H1 (cell line): ENCODE measurements at regions not wholly inside any gene's neighbourhood (a gene's known extent, or its start where the extent isn't known, plus 50 kb on each side); places are given as distances from the start of the nearest gene placed in this dataset.

Experiments
- CBX5 ChIP-seq: fragments of 300-800, 300-1000 bp; sonication (generic); IDR thresholded peaks from 2 replicates; pipeline ENCODE4 v1.7.1; 2016; ENCODE audit warnings: antibody characterized with exemption, low read length, low read depth
- FOSL1 ChIP-seq: IDR thresholded peaks from 2 replicates; pipeline ENCODE4 v1.6.1; 2011; ENCODE audit warnings: mild to moderate bottlenecking, low read depth, low read length, moderate library complexity; ENCODE audit not compliant: insufficient read depth
- PHF8 ChIP-seq: fragments of 200-600 bp; sonication (generic); conservative IDR thresholded peaks from 2 replicates; pipeline ENCODE4 v1.7.1; 2012; ENCODE audit warnings: low read depth, mild to moderate bottlenecking, inconsistent platforms, low read length, moderate library complexity
- POU5F1 ChIP-seq: IDR thresholded peaks from 2 replicates; pipeline ENCODE4 v1.6.1; 2011; ENCODE audit warnings: low read depth, mild to moderate bottlenecking, low read length, moderate library complexity
- RAD21 ChIP-seq, 2 experiments: IDR thresholded peaks in 1 of 2; conservative IDR thresholded peaks in 1 of 2; 2 replicates each; pipeline ENCODE4 v1.6.1; 2011; ENCODE audit warnings: low read depth in 2 of 2, low read length in 2 of 2, improper control_type of control experiment in 1 of 2, inconsistent platforms in 1 of 2, mild to moderate bottlenecking in 1 of 2, moderate library complexity in 1 of 2
- SP1 ChIP-seq: IDR thresholded peaks from 2 replicates; pipeline ENCODE4 v1.6.1; 2011; ENCODE audit warnings: low read depth, low read length
- TCF12 ChIP-seq: IDR thresholded peaks from 2 replicates; pipeline ENCODE4 v1.6.1; 2011; ENCODE audit warnings: low read depth, mild to moderate bottlenecking, low read length
- TF ChIP-seq, protein P1 (sequence below), 3 experiments: IDR thresholded peaks; 1 replicate in 2 of 3; 2 replicates in 1 of 3; pipeline versions ENCODE4 v1.5.1 to v1.6.1; 2011; ENCODE audit warnings: low read length in 3 of 3, mild to moderate bottlenecking in 3 of 3, inconsistent platforms in 2 of 3, low read depth in 1 of 3, moderate library complexity in 1 of 3; ENCODE audit not compliant: insufficient read depth in 1 of 3; ENCODE audit errors: control extremely low read depth in 1 of 3
- TF ChIP-seq, protein P2 (sequence below): IDR thresholded peaks from 2 replicates; pipeline ENCODE4 v1.6.1; 2012; ENCODE audit warnings: inconsistent platforms

DNA sequence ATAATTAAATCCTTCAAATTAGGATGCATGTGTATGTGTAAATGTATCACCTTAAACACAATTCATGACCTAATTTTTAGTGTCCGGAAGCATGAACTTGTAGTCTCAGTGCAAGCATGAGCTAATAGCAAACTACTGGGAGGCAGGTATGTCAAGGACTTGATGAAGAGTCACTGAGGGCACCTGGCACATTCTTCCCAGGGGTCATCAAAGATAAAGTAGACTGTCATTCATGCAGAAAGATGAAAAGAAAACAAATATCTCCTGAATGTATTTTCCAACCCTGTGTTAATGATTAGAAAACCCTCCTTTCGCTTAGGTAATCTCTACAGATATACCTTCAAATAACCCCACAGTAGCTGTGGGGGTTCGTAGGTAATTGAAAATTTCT is 234.9 kb downstream of the SOCS6 start:
- no peak for TF ChIP-seq CBX5
- no peak for TF ChIP-seq FOSL1
- no peak for TF ChIP-seq POU5F1
- TF ChIP-seq, protein P1, sequence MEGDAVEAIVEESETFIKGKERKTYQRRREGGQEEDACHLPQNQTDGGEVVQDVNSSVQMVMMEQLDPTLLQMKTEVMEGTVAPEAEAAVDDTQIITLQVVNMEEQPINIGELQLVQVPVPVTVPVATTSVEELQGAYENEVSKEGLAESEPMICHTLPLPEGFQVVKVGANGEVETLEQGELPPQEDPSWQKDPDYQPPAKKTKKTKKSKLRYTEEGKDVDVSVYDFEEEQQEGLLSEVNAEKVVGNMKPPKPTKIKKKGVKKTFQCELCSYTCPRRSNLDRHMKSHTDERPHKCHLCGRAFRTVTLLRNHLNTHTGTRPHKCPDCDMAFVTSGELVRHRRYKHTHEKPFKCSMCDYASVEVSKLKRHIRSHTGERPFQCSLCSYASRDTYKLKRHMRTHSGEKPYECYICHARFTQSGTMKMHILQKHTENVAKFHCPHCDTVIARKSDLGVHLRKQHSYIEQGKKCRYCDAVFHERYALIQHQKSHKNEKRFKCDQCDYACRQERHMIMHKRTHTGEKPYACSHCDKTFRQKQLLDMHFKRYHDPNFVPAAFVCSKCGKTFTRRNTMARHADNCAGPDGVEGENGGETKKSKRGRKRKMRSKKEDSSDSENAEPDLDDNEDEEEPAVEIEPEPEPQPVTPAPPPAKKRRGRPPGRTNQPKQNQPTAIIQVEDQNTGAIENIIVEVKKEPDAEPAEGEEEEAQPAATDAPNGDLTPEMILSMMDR (IDR thresholded peaks at IDR 0.05; ENCODE audit: control extremely low read depth in 1 of 3, insufficient read depth in 1 of 3, low read depth in 1 of 3, low read length in 3 of 3): no peak
- no peak for TF ChIP-seq RAD21 (IDR thresholded peaks at IDR 0.05 in 1 of 2, conservative IDR thresholded peaks at IDR 0.05 in 1 of 2; ENCODE audit: low read depth in 2 of 2, low read length in 2 of 2)
- TF ChIP-seq SP1: no peak
- no peak for TF ChIP-seq TCF12
- no peak for TF ChIP-seq PHF8
- TF ChIP-seq, protein P2, sequence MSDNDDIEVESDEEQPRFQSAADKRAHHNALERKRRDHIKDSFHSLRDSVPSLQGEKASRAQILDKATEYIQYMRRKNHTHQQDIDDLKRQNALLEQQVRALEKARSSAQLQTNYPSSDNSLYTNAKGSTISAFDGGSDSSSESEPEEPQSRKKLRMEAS: no peak
